ENCODE measurements at regions not wholly inside any gene's neighbourhood (a gene's known extent, or its start where the extent isn't known, plus 50 kb on each side); places are given as distances from the start of the nearest gene placed in this dataset.

GRCh38 chr21:24561291-24561690 is 1046.0 kb downstream of the MRPL39 start:
- TF ChIP-seq CTCF (IDR thresholded peaks at IDR 0.05; ENCODE audit: low read depth, low read length, missing input control) (no peak), RAD21 (IDR thresholded peaks at IDR 0.05) (no peak), TAF1 (conservative IDR thresholded peaks at IDR 0.05) (no peak), YY1 (IDR thresholded peaks at IDR 0.05) (no peak), MAX (IDR thresholded peaks at IDR 0.05) (no peak)
